ENCODE measurements at regions not wholly inside any gene's neighbourhood (a gene's known extent, or its start where the extent isn't known, plus 50 kb on each side); places are given as distances from the start of the nearest gene placed in this dataset.
"Not testable (repeated sequence)": the region's sequence is repeated elsewhere in the genome, so short reads cannot be mapped to it uniquely, and the experiment has no call there.

DNA sequence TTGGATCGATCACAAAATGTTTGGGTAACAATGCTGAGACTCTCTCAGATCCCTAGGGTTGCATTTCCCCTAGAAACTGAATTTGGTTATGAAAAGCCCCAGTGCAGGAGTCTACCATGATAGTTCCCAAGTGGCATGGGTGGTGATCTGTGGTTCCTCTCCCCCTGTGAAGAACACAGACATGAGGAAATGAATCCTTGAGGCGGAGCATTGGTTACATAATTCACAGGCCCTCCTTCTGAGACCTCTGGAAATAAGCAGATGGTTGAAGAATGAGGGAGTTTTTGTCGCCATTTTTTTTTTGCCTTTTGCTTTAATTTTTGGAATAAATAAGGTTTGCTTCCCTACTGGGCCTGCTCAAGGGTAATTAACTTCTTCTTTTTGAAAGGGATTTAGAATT lies 597.0 kb upstream of the RBFOX1 start:
- DNase-seq (ENCODE audit: insufficient read length, low spot score) (no peak), FAIRE-seq (no peak)
- no peak for TF ChIP-seq POLR2A (IDR thresholded peaks at IDR 0.05; ENCODE audit: low read depth, low read length)

- TF ChIP-seq POLR2A (IDR thresholded peaks at IDR 0.05; ENCODE audit: low read depth, low read length): no peak
- FAIRE-seq: no peak
- DNase-seq (ENCODE audit: insufficient read length, low spot score): no peak
These were observed 600.5 kb upstream of the RBFOX1 start for GRCh38 chr16:6732166-6732565.

- no peak for FAIRE-seq
- DNase-seq (ENCODE audit: insufficient read length, low spot score): no peak
- no peak for TF ChIP-seq POLR2A (IDR thresholded peaks at IDR 0.05; ENCODE audit: low read depth, low read length)
These were observed 604.3 kb upstream of the RBFOX1 start for GRCh38 chr16:6728381-6728780.

DNA sequence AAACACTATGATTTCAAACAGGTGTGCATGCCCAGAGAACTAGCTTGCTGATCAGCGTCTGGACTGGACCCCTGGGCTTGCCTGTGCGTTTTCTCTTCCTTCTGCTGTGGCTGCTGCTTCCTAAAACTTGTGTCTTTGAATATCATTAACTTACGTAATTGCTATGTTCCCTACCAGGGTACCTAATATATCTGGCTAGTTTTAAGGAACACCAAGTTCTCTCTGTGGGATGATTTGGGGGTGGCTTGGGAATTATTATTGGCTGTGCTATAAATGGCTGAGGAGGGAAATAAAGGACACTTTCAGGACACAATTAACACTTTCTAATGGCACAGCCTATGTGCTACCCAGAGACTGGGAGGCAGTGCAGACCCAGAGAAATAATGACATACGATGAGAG lies 606.0 kb upstream of the RBFOX1 start:
- FAIRE-seq (no peak), DNase-seq (ENCODE audit: insufficient read length, low spot score) (no peak)
- no peak for TF ChIP-seq POLR2A (IDR thresholded peaks at IDR 0.05; ENCODE audit: low read depth, low read length)

GRCh38 chr16:6725634-6726331 lies 606.9 kb upstream of the RBFOX1 start:
- FAIRE-seq (no peak), DNase-seq (ENCODE audit: insufficient read length, low spot score) (no peak)

GRCh38 chr16:6725206-6725605 lies 607.4 kb upstream of the RBFOX1 start:
- FAIRE-seq; DNase-seq (ENCODE audit: insufficient read length, low spot score): not testable (repeated sequence)

More at GRCh38 chr16:6725634-6726331, 606.9 kb upstream of the RBFOX1 start:
- no peak for TF ChIP-seq POLR2A (IDR thresholded peaks at IDR 0.05; ENCODE audit: low read depth, low read length)

DNA sequence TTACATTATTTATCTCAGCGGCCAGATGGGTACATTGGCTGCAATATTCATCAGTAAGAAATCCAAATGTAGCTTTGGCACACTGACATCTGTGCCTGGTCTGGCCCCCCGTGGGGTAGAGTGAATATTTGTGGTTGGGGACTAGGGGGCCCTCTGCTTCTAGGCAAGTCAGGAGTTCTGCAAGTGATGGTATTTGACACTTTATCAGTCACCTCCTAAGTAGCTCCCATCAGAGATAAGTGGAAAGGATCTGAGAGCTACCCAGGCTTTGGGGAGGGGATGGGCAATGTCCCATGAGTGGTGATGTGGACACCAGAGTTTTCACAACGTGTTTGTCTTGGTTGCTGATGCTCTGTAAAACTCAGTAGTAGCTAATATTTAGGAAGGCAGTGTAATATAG lies 609.9 kb upstream of the RBFOX1 start:
- no peak for DNase-seq (ENCODE audit: insufficient read length, low spot score)
- TF ChIP-seq POLR2A (IDR thresholded peaks at IDR 0.05; ENCODE audit: low read depth, low read length): no peak
- no peak for FAIRE-seq

DNA sequence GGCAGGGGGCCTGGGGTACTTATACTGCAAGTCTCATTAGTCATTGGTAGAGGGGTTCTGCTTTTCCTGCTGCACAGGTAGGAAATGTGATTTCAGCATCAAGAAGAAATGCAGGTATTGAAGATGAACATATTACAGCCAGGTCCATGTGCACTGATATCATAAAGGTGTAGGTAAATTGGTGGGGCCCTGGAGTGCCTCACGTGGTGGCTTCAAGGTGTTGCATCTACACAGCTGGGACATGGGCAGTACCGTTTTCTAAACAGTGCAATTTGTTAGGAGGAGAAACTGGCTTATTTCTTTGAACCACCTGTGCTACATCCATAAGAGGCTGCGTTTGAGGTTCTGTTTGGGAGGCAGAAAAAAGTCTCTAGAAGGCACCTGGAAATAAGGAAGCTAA lies 618.1 kb upstream of the RBFOX1 start:
- TF ChIP-seq POLR2A (IDR thresholded peaks at IDR 0.05; ENCODE audit: low read depth, low read length): no peak
- FAIRE-seq (no peak), DNase-seq (ENCODE audit: insufficient read length, low spot score) (no peak)

- no peak for DNase-seq (ENCODE audit: insufficient read length, low spot score)
- TF ChIP-seq POLR2A (IDR thresholded peaks at IDR 0.05; ENCODE audit: low read depth, low read length): no peak
- no peak for FAIRE-seq
These were observed 622.9 kb upstream of the RBFOX1 start for GRCh38 chr16:6709736-6710135.

DNA sequence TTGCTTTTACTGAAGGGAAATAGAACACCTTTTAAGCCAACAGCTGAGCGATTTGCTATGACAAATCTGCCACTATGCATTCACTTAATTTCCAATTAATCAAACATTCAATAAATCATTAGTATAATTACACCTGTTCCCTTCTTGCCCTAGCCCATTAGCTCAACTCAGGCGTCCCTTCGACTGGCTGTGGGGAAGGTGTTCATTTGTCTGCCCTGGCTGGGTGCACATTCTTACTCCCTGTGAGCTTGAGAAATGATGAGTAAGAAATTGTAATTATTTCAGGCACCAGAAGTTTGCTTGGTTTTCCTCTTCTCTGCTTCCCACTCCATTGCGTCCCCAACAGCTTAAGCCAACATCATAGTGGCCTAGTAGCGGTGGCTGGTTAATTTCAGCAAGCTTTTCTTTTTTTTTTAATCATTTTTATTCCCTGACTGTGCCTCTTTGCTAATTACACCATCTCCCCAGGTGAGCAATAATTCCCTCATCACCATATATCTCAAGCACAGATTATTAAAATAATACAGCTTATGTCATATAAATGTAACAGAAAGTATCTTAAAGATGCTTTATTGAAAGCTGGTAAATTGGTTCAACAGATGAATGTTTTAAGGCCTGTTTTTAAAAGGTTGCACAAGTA lies 623.9 kb upstream of the RBFOX1 start:
- TF ChIP-seq POLR2A (IDR thresholded peaks at IDR 0.05; ENCODE audit: low read depth, low read length): no peak
- FAIRE-seq: no peak

DNA sequence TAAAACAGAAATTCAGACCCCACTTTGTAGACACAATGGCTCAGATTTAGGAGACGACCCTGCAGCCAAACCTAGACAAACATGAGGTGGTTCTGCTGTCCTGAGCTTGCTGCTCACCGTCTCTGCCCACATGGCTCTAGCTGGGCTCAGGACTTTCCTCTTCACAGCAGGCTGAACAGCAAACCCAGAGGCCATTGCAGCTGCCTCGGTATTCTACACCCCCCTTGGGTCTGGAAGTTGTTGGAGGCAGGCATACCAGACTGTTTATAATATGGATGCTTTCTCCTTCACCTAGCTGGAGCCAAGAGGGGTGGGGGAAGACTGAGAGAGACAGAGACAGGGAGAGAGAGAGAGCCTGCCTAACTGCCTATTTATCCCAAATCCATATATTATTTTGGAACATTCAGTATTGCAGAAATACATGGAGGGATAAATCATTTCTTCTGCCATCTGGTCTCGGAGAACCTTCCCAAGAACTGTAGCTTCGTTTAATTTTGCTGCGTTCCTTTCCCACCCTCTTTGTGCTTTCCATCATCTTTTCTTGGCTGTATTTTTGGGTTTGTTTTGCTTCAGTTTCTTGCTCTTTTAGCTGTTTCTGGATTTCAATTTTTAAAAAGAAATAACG lies 628.2 kb upstream of the RBFOX1 start:
- TF ChIP-seq POLR2A (IDR thresholded peaks at IDR 0.05; ENCODE audit: low read depth, low read length): no peak
- FAIRE-seq (no peak), DNase-seq (ENCODE audit: insufficient read length, low spot score) (no peak)

More for the DNA sequence above, 623.9 kb upstream of the RBFOX1 start:
- DNase-seq (ENCODE audit: insufficient read length, low spot score): no peak

- DNase-seq (ENCODE audit: insufficient read length, low spot score) (no peak), FAIRE-seq (no peak)
- no peak for TF ChIP-seq POLR2A (IDR thresholded peaks at IDR 0.05; ENCODE audit: low read depth, low read length)
These were observed 631.5 kb upstream of the RBFOX1 start for GRCh38 chr16:6701096-6701495.

- DNase-seq (ENCODE audit: insufficient read length, low spot score): no peak
- TF ChIP-seq POLR2A (IDR thresholded peaks at IDR 0.05; ENCODE audit: low read depth, low read length): no peak
- FAIRE-seq: no peak
These were observed 634.1 kb upstream of the RBFOX1 start for GRCh38 chr16:6698548-6698947.

GRCh38 chr16:6695666-6696065 lies 637.0 kb upstream of the RBFOX1 start:
- TF ChIP-seq POLR2A (IDR thresholded peaks at IDR 0.05; ENCODE audit: low read depth, low read length): no peak

DNA sequence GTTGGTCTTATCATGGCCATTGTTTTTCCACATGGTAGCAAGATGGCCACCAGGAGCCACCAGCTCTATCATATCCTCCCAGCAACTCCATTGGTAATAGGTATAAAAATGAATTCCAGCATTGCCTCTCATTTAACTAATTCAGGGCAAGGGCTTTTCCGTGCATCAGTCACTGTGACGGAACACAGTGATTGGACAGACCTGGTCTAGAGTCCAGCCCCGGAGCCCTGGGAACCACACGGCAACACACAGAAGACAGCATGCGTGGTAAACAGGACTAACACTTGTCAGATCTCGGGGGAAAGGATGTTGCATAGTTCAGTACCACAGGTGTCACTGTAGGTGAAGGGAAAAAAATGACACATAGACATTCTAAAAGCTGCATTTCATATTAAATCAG lies 638.0 kb upstream of the RBFOX1 start:
- TF ChIP-seq POLR2A (IDR thresholded peaks at IDR 0.05; ENCODE audit: low read depth, low read length): no peak
- FAIRE-seq (no peak), DNase-seq (ENCODE audit: insufficient read length, low spot score) (no peak)

More at GRCh38 chr16:6695666-6696065, 637.0 kb upstream of the RBFOX1 start:
- no peak for FAIRE-seq
- no peak for DNase-seq (ENCODE audit: insufficient read length, low spot score)

- not testable (repeated sequence) for FAIRE-seq; DNase-seq (ENCODE audit: insufficient read length, low spot score)
These were observed 639.2 kb upstream of the RBFOX1 start for GRCh38 chr16:6693418-6693817.

Measured in H54 (cell line).